ENCODE measurements at regions not wholly inside any gene's neighbourhood (a gene's known extent, or its start where the extent isn't known, plus 50 kb on each side); places are given as distances from the start of the nearest gene placed in this dataset.
"Not testable (repeated sequence)": the region's sequence is repeated elsewhere in the genome, so short reads cannot be mapped to it uniquely, and the experiment has no call there.

GRCh38 chr3:10109-10996 lies 186.2 kb upstream of the CHL1 start:
- DNase-seq; H3K27ac ChIP-seq; H3K36me3 ChIP-seq; H3K9me3 ChIP-seq; H3K4me1 ChIP-seq; H3K4me3 ChIP-seq; H3K27me3 ChIP-seq; intact Hi-C loops (cut with DNase I; ENCODE audit: low total_unique reads): not testable (repeated sequence)

- H3K27ac ChIP-seq, result no peak overlapping the region
- peak in 1 of 2 donors; percentile 17 for DNase-seq
- intact Hi-C loops (cut with DNase I; ENCODE audit: low total_unique reads), result no loop called here
- TF ChIP-seq CTCF (IDR thresholded peaks at IDR 0.05), result no peak
- TF ChIP-seq POLR2A (IDR thresholded peaks at IDR 0.05), result no peak
- H3K9me3 ChIP-seq, result no peaks in the 10 kb centered on the region
- no peaks in the 10 kb centered on the region for H3K27me3 ChIP-seq
- H3K4me1 ChIP-seq, result no peaks in the 10 kb centered on the region
- H3K36me3 ChIP-seq, result no peaks in the 10 kb centered on the region
- no peak overlapping the region for H3K4me3 ChIP-seq
Observed at GRCh38 chr3:11734-12133, 184.8 kb upstream of the CHL1 start.

GRCh38 chr3:14652-15051 lies 181.9 kb upstream of the CHL1 start:
- no peak for DNase-seq
- H3K9me3 ChIP-seq, result no peaks in the 10 kb centered on the region
- no peak overlapping the region for H3K27ac ChIP-seq
- intact Hi-C loops (cut with DNase I; ENCODE audit: low total_unique reads), result no loop called here
- no peaks in the 10 kb centered on the region for H3K4me1 ChIP-seq
- TF ChIP-seq POLR2A (IDR thresholded peaks at IDR 0.05) (no peak), CTCF (IDR thresholded peaks at IDR 0.05) (no peak)
- H3K4me3 ChIP-seq, result no peak overlapping the region
- no peaks in the 10 kb centered on the region for H3K36me3 ChIP-seq
- H3K27me3 ChIP-seq, result no peaks in the 10 kb centered on the region

- Histone ChIP-seq H3K4me3 (no peak overlapping the region), H3K27me3 (no peaks in the 10 kb centered on the region)
- no peak for TF ChIP-seq CTCF (IDR thresholded peaks at IDR 0.05)
- no peak for TF ChIP-seq POLR2A (IDR thresholded peaks at IDR 0.05)
Observed at GRCh38 chr3:16366-16765, 180.2 kb upstream of the CHL1 start.

GRCh38 chr3:20421-20820 lies 176.1 kb upstream of the CHL1 start:
- H3K27ac ChIP-seq, result no peak overlapping the region
- no peaks in the 10 kb centered on the region for H3K27me3 ChIP-seq
- no peaks in the 10 kb centered on the region for H3K36me3 ChIP-seq
- intact Hi-C loops (cut with DNase I; ENCODE audit: low total_unique reads), result no loop called here
- no peak for TF ChIP-seq CTCF (IDR thresholded peaks at IDR 0.05)
- TF ChIP-seq POLR2A (IDR thresholded peaks at IDR 0.05), result no peak
- no peak overlapping the region for H3K4me3 ChIP-seq
- no peaks in the 10 kb centered on the region for H3K9me3 ChIP-seq
- H3K4me1 ChIP-seq, result no peaks in the 10 kb centered on the region
- no peak for DNase-seq

More at GRCh38 chr3:16366-16765, 180.2 kb upstream of the CHL1 start:
- Histone ChIP-seq H3K4me1 (no peaks in the 10 kb centered on the region), H3K9me3 (no peaks in the 10 kb centered on the region), H3K36me3 (no peaks in the 10 kb centered on the region), H3K27ac (no peak overlapping the region)
- no peak for DNase-seq
- intact Hi-C loops (cut with DNase I; ENCODE audit: low total_unique reads), result no loop called here

Measured in uterus (tissue), 3 donors.